ENCODE measurements at regions not wholly inside any gene's neighbourhood (a gene's known extent, or its start where the extent isn't known, plus 50 kb on each side); places are given as distances from the start of the nearest gene placed in this dataset.

GRCh38 chr7:29619111-29619510, 55.5 kb downstream of the PRR15 start:
- TF ChIP-seq CTCF (IDR thresholded peaks at IDR 0.05; ENCODE audit: poor library complexity) (no peak), EZH2 (IDR thresholded peaks at IDR 0.05; ENCODE audit: borderline replicate concordance) (no peak)
